ENCODE measurements at regions not wholly inside any gene's neighbourhood (a gene's known extent, or its start where the extent isn't known, plus 50 kb on each side); places are given as distances from the start of the nearest gene placed in this dataset.
"Not testable (repeated sequence)": the region's sequence is repeated elsewhere in the genome, so short reads cannot be mapped to it uniquely, and the experiment has no call there.

DNA sequence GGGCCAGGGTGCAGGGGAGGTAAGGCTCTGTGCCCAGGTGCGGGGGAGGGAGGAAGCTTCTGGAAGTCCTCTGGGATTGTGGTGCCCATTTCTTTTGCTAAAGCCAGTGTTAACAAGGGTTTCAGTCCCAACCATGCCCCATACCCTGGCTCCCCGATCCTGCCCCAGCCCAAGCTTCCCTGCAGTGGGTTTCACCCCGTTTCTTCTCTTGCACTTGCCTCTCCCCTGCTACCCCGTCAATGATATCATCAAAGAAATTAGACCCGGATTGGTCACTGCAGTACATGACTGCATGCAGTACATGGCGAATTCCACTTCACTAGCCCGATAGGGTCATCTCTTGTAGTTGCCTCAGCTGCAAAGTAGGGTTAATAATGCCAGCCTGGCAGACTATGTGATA, 174.0 kb downstream of the BCL2L11 start:
- not testable (repeated sequence) for TF ChIP-seq POLR2A (IDR thresholded peaks at IDR 0.05)
- TF ChIP-seq, protein P1, sequence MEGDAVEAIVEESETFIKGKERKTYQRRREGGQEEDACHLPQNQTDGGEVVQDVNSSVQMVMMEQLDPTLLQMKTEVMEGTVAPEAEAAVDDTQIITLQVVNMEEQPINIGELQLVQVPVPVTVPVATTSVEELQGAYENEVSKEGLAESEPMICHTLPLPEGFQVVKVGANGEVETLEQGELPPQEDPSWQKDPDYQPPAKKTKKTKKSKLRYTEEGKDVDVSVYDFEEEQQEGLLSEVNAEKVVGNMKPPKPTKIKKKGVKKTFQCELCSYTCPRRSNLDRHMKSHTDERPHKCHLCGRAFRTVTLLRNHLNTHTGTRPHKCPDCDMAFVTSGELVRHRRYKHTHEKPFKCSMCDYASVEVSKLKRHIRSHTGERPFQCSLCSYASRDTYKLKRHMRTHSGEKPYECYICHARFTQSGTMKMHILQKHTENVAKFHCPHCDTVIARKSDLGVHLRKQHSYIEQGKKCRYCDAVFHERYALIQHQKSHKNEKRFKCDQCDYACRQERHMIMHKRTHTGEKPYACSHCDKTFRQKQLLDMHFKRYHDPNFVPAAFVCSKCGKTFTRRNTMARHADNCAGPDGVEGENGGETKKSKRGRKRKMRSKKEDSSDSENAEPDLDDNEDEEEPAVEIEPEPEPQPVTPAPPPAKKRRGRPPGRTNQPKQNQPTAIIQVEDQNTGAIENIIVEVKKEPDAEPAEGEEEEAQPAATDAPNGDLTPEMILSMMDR (IDR thresholded peaks at IDR 0.05): not testable (repeated sequence)
